HEK293 (cell line): ENCODE measurements at regions not wholly inside any gene's neighbourhood (a gene's known extent, or its start where the extent isn't known, plus 50 kb on each side); places are given as distances from the start of the nearest gene placed in this dataset.

ENCODE experiments used
- CTCF ChIA-PET: fragments of 350-600 bp; formaldehyde crosslinking; extraction: SDS; loops from one replicate; lab custom pipeline; 2021; ENCODE audit warnings: antibody characterized with exemption; lab: Yijun Ruan, JAX
- POLR2A ChIA-PET: fragments of 300-600 bp; formaldehyde crosslinking; extraction: SDS; loops from one replicate; lab custom pipeline; 2020; ENCODE audit warnings: antibody characterized with exemption, inconsistent platforms; lab: Yijun Ruan, JAX
- H3K27ac ChIP-seq: fragments of 200-500 bp; sonication (Bioruptor generic); 2 replicates; pipeline ENCODE4 v1.5.1; 2014; ENCODE audit warnings: low read depth, low read length, control low read depth, inconsistent platforms; ENCODE audit errors: extremely low read depth
- H3K36me3 ChIP-seq, 2 experiments: fragments of 200-500 bp in 1 of 2; sonication (Bioruptor generic) in 1 of 2; 1 replicate in 1 of 2; 2 replicates in 1 of 2; pipeline ENCODE4 v1.5.1; 2014 to 2017; ENCODE audit warnings: inconsistent platforms in 2 of 2, low read length in 2 of 2; ENCODE audit not compliant: control insufficient read depth in 2 of 2, insufficient read depth in 1 of 2
- H3K4me1 ChIP-seq: fragments of 200-500 bp; sonication (Bioruptor generic); 2 replicates; pipeline ENCODE4 v1.5.1; 2014; ENCODE audit warnings: mild to moderate bottlenecking, low read length, inconsistent platforms; ENCODE audit not compliant: control insufficient read depth, insufficient read depth
- H3K4me3 ChIP-seq: 2 replicates; pipeline ENCODE4 v1.5.1; 2011; ENCODE audit warnings: low read depth, mild to moderate bottlenecking, control low read depth, low read length, moderate library complexity
- H3K9me3 ChIP-seq: fragments of 200-500 bp; sonication (Bioruptor generic); 2 replicates; pipeline ENCODE4 v1.5.1; 2014; ENCODE audit warnings: low read depth, low read length, inconsistent platforms; ENCODE audit not compliant: control insufficient read depth, insufficient read depth
- BCL11B ChIP-seq: fragments of 450-650 bp; formaldehyde crosslinking; IDR thresholded peaks from 2 replicates; pipeline ENCODE4 v1.5.1; 2016; ENCODE audit warnings: low read depth, missing biosample characterization, missing genetic modification characterization
- IKZF3 ChIP-seq: fragments of 450-650 bp; IDR thresholded peaks from 2 replicates; pipeline ENCODE4 v1.5.0; 2018; ENCODE audit warnings: missing biosample characterization, mild to moderate bottlenecking, missing genetic modification characterization, moderate library complexity
- ZNF169 ChIP-seq: fragments of 450-650 bp; formaldehyde crosslinking; IDR thresholded peaks from 2 replicates; pipeline ENCODE4 v1.5.1; 2016; ENCODE audit warnings: missing biosample characterization, missing genetic modification characterization
- ZNF184 ChIP-seq: fragments of 450-650 bp; IDR thresholded peaks from 2 replicates; pipeline ENCODE4 v1.5.1; 2018; ENCODE audit warnings: missing biosample characterization, mild to moderate bottlenecking, missing genetic modification characterization
- ZNF19 ChIP-seq: fragments of 450-650 bp; formaldehyde crosslinking; IDR thresholded peaks from 2 replicates; pipeline ENCODE4; 2016; ENCODE audit warnings: missing biosample characterization, missing genetic modification characterization, low read depth
- ZNF221 ChIP-seq: fragments of 450-650 bp; formaldehyde crosslinking; IDR thresholded peaks from 2 replicates; pipeline ENCODE4 v1.5.1; 2017; ENCODE audit warnings: missing biosample characterization, missing genetic modification characterization, borderline replicate concordance
- ZNF266 ChIP-seq: fragments of 450-650 bp; formaldehyde crosslinking; IDR thresholded peaks from 2 replicates; pipeline ENCODE4 v1.5.1; 2016; ENCODE audit warnings: missing biosample characterization, missing genetic modification characterization, low read depth
- ZNF302 ChIP-seq: fragments of 450-650 bp; formaldehyde crosslinking; IDR thresholded peaks from 2 replicates; pipeline ENCODE4 v1.5.1; 2016; ENCODE audit warnings: missing biosample characterization, missing genetic modification characterization, low read depth
- ZNF530 ChIP-seq: fragments of 450-650 bp; formaldehyde crosslinking; IDR thresholded peaks from 2 replicates; pipeline ENCODE4 v1.5.1; 2016; ENCODE audit warnings: low read depth, missing biosample characterization, missing genetic modification characterization
- ZNF555 ChIP-seq: fragments of 450-650 bp; formaldehyde crosslinking; conservative IDR thresholded peaks from 2 replicates; pipeline ENCODE4 v1.5.1; 2017; ENCODE audit warnings: missing biosample characterization, mild to moderate bottlenecking, missing genetic modification characterization, inconsistent platforms
- ZNF558 ChIP-seq: fragments of 450-650 bp; formaldehyde crosslinking; IDR thresholded peaks from 2 replicates; pipeline ENCODE4 v1.5.1; 2016; ENCODE audit warnings: missing biosample characterization, missing genetic modification characterization
- ZNF600 ChIP-seq: fragments of 450-650 bp; formaldehyde crosslinking; IDR thresholded peaks from 2 replicates; pipeline ENCODE4 v1.5.1; 2016; ENCODE audit warnings: missing biosample characterization, missing genetic modification characterization
- ZNF776 ChIP-seq: fragments of 450-650 bp; formaldehyde crosslinking; IDR thresholded peaks from 2 replicates; pipeline ENCODE4 v1.5.0; 2017; ENCODE audit warnings: missing biosample characterization, missing genetic modification characterization, borderline replicate concordance
- ZNF843 ChIP-seq: fragments of 450-650 bp; formaldehyde crosslinking; IDR thresholded peaks from 2 replicates; pipeline ENCODE4 v1.5.1; 2016; ENCODE audit warnings: missing biosample characterization, missing genetic modification characterization
- TF ChIP-seq, protein P1 (sequence below): fragments of 450-650 bp; formaldehyde crosslinking; IDR thresholded peaks from 2 replicates; pipeline ENCODE4 v1.5.1; 2017; ENCODE audit warnings: missing biosample characterization, missing genetic modification characterization
- TF ChIP-seq, protein P2 (sequence below): fragments of 450-650 bp; formaldehyde crosslinking; IDR thresholded peaks from 2 replicates; pipeline ENCODE4 v1.5.1; 2017; ENCODE audit warnings: missing biosample characterization, missing genetic modification characterization
- TF ChIP-seq, protein P3 (sequence below): fragments of 450-650 bp; formaldehyde crosslinking; IDR thresholded peaks from 2 replicates; pipeline ENCODE4 v1.5.1; 2016; ENCODE audit warnings: missing biosample characterization, missing genetic modification characterization
- TF ChIP-seq, protein P4 (sequence below): fragments of 450-650 bp; formaldehyde crosslinking; IDR thresholded peaks from 2 replicates; pipeline ENCODE4 v1.5.0; 2017; ENCODE audit warnings: missing biosample characterization, missing genetic modification characterization, borderline replicate concordance
- TF ChIP-seq, protein P5 (sequence below): fragments of 450-650 bp; formaldehyde crosslinking; IDR thresholded peaks from 2 replicates; pipeline ENCODE4 v1.5.1; 2016; ENCODE audit warnings: missing biosample characterization, missing genetic modification characterization, borderline replicate concordance

DNA sequence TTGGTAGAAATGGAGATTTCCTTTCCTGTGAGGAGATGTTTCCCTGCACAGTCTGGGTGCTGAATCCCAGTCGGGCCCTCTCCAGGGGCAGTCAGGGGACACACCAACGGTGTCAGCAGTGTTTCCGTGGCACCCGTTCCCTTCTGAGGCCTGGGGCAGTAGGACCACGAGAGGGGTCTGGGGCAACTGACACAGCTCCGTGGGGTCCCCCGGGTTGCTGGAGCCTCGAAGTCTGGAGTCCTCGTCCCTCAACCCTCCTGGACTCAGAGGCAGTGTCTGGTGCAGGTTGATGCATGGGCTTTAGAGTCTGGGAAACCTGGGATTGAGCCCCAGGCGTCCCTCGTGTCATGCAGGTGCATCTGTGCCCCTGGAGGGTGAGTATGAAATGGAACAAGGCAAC lies 327.3 kb downstream of the ADGRD1 start:
- Histone ChIP-seq H3K9me3 (no peaks in the 10 kb centered on the region), H3K36me3 (no peaks in the 10 kb centered on the region), H3K4me1 (no peaks in the 10 kb centered on the region), H3K4me3 (no peak overlapping the region), H3K27ac (no peak overlapping the region)
- POLR2A ChIA-PET: no interaction called here
- CTCF ChIA-PET: interaction anchor here (0.6 kb wide), 1 partner anchor 400 kb away, joined by 3 read pairs; no protein-coding TSS in a partner anchor
- TF ChIP-seq ZNF19 (tag by site-specific recombination): no peak
- no peak for TF ChIP-seq ZNF302
- TF ChIP-seq ZNF184 (tag by site-specific recombination): no peak
- no peak for TF ChIP-seq ZNF530 (tag by site-specific recombination)
- no peak for TF ChIP-seq ZNF169
- TF ChIP-seq, protein P1, sequence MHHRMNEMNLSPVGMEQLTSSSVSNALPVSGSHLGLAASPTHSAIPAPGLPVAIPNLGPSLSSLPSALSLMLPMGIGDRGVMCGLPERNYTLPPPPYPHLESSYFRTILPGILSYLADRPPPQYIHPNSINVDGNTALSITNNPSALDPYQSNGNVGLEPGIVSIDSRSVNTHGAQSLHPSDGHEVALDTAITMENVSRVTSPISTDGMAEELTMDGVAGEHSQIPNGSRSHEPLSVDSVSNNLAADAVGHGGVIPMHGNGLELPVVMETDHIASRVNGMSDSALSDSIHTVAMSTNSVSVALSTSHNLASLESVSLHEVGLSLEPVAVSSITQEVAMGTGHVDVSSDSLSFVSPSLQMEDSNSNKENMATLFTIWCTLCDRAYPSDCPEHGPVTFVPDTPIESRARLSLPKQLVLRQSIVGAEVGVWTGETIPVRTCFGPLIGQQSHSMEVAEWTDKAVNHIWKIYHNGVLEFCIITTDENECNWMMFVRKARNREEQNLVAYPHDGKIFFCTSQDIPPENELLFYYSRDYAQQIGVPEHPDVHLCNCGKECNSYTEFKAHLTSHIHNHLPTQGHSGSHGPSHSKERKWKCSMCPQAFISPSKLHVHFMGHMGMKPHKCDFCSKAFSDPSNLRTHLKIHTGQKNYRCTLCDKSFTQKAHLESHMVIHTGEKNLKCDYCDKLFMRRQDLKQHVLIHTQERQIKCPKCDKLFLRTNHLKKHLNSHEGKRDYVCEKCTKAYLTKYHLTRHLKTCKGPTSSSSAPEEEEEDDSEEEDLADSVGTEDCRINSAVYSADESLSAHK: no peak
- TF ChIP-seq, protein P2, sequence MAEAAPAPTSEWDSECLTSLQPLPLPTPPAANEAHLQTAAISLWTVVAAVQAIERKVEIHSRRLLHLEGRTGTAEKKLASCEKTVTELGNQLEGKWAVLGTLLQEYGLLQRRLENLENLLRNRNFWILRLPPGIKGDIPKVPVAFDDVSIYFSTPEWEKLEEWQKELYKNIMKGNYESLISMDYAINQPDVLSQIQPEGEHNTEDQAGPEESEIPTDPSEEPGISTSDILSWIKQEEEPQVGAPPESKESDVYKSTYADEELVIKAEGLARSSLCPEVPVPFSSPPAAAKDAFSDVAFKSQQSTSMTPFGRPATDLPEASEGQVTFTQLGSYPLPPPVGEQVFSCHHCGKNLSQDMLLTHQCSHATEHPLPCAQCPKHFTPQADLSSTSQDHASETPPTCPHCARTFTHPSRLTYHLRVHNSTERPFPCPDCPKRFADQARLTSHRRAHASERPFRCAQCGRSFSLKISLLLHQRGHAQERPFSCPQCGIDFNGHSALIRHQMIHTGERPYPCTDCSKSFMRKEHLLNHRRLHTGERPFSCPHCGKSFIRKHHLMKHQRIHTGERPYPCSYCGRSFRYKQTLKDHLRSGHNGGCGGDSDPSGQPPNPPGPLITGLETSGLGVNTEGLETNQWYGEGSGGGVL (tag by site-specific recombination): no peak
- no peak for TF ChIP-seq ZNF555 (tag by site-specific recombination)
- TF ChIP-seq, protein P3, sequence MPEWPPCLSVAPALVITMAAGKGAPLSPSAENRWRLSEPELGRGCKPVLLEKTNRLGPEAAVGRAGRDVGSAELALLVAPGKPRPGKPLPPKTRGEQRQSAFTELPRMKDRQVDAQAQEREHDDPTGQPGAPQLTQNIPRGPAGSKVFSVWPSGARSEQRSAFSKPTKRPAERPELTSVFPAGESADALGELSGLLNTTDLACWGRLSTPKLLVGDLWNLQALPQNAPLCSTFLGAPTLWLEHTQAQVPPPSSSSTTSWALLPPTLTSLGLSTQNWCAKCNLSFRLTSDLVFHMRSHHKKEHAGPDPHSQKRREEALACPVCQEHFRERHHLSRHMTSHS (tag by site-specific recombination): no peak
- no peak for TF ChIP-seq IKZF3
- no peak for TF ChIP-seq ZNF843 (tag by site-specific recombination)
- no peak for TF ChIP-seq BCL11B (tag by site-specific recombination)
- no peak for TF ChIP-seq ZNF266 (tag by site-specific recombination)
- no peak for TF ChIP-seq ZNF600 (tag by site-specific recombination)
- no peak for TF ChIP-seq ZNF558 (tag by site-specific recombination)
- TF ChIP-seq, protein P4, sequence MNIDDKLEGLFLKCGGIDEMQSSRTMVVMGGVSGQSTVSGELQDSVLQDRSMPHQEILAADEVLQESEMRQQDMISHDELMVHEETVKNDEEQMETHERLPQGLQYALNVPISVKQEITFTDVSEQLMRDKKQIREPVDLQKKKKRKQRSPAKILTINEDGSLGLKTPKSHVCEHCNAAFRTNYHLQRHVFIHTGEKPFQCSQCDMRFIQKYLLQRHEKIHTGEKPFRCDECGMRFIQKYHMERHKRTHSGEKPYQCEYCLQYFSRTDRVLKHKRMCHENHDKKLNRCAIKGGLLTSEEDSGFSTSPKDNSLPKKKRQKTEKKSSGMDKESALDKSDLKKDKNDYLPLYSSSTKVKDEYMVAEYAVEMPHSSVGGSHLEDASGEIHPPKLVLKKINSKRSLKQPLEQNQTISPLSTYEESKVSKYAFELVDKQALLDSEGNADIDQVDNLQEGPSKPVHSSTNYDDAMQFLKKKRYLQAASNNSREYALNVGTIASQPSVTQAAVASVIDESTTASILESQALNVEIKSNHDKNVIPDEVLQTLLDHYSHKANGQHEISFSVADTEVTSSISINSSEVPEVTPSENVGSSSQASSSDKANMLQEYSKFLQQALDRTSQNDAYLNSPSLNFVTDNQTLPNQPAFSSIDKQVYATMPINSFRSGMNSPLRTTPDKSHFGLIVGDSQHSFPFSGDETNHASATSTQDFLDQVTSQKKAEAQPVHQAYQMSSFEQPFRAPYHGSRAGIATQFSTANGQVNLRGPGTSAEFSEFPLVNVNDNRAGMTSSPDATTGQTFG (tag by site-specific recombination): no peak
- TF ChIP-seq, protein P5, sequence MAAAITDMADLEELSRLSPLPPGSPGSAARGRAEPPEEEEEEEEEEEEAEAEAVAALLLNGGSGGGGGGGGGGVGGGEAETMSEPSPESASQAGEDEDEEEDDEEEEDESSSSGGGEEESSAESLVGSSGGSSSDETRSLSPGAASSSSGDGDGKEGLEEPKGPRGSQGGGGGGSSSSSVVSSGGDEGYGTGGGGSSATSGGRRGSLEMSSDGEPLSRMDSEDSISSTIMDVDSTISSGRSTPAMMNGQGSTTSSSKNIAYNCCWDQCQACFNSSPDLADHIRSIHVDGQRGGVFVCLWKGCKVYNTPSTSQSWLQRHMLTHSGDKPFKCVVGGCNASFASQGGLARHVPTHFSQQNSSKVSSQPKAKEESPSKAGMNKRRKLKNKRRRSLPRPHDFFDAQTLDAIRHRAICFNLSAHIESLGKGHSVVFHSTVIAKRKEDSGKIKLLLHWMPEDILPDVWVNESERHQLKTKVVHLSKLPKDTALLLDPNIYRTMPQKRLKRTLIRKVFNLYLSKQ (tag by site-specific recombination): no peak
- TF ChIP-seq ZNF776: no peak
- TF ChIP-seq ZNF221 (tag by site-specific recombination): no peak
